A673 (cell line): ENCODE measurements at regions not wholly inside any gene's neighbourhood (a gene's known extent, or its start where the extent isn't known, plus 50 kb on each side); places are given as distances from the start of the nearest gene placed in this dataset.

Source experiments
- CTCF ChIP-seq: fragments of 300-800, 200-600 bp; sonication (generic); conservative IDR thresholded peaks from 2 replicates; pipeline ENCODE4 v1.5.1; 2017; ENCODE audit warnings: low read depth, mild to moderate bottlenecking, antibody characterized with exemption, low read length, moderate library complexity, mixed read lengths
- EZH2 ChIP-seq: fragments of 200-600 bp; sonication (generic); IDR thresholded peaks from 2 replicates; pipeline ENCODE4 v1.6.1; 2017; ENCODE audit warnings: borderline replicate concordance, low read depth, mild to moderate bottlenecking, mixed read lengths, antibody characterized with exemption, low read length; ENCODE audit not compliant: poor library complexity, severe bottlenecking

GRCh38 chr10:108782411-108782810 lies 1140.9 kb downstream of the XPNPEP1 start:
- TF ChIP-seq EZH2 (no peak), CTCF (no peak)
